H9 (cell line): ENCODE measurements at regions not wholly inside any gene's neighbourhood (a gene's known extent, or its start where the extent isn't known, plus 50 kb on each side); places are given as distances from the start of the nearest gene placed in this dataset.
A peak's percentile ranks its signal among the peaks of the same experiment; 100 is the strongest.

ENCODE experiments used
- DNase-seq: peaks from one replicate; pipeline ENCODE4 v3.0.0-alpha.2; 2017
- H2AFZ ChIP-seq: one replicate; pipeline ENCODE4 v1.6.1; 2013; ENCODE audit warnings: mild to moderate bottlenecking, low read length, control low read depth, moderate library complexity
- H2AK5ac ChIP-seq: 2 replicates; pipeline ENCODE4 v1.6.1; 2013; ENCODE audit warnings: low read length, control low read depth, mixed read lengths; ENCODE audit not compliant: insufficient read length
- H2BK120ac ChIP-seq: one replicate; pipeline ENCODE4 v1.6.1; 2013; ENCODE audit warnings: low read depth, mild to moderate bottlenecking, low read length, control low read depth, inconsistent platforms; ENCODE audit not compliant: poor library complexity, severe bottlenecking
- H2BK12ac ChIP-seq: 2 replicates; pipeline ENCODE4 v1.6.1; 2013; ENCODE audit warnings: low read length, control low read depth, mixed read lengths, low read depth; ENCODE audit not compliant: insufficient read length
- H2BK15ac ChIP-seq: 2 replicates; pipeline ENCODE4 v1.6.1; 2013; ENCODE audit warnings: low read depth, low read length, control low read depth
- H2BK20ac ChIP-seq: one replicate; pipeline ENCODE4 v1.6.1; 2013; ENCODE audit warnings: low read depth, mild to moderate bottlenecking, low read length, control low read depth, inconsistent platforms; ENCODE audit not compliant: poor library complexity, severe bottlenecking
- H2BK5ac ChIP-seq: 2 replicates; pipeline ENCODE4 v1.6.1; 2013; ENCODE audit warnings: low read length, control low read depth, mixed read lengths; ENCODE audit not compliant: insufficient read length
- H3K14ac ChIP-seq: 2 replicates; pipeline ENCODE4 v1.6.1; 2013; ENCODE audit warnings: low read length, control low read depth; ENCODE audit not compliant: insufficient read depth
- H3K18ac ChIP-seq: 2 replicates; pipeline ENCODE4 v1.6.1; 2013; ENCODE audit warnings: low read depth, mild to moderate bottlenecking, mixed read lengths, low read length, control low read depth; ENCODE audit not compliant: insufficient read length
- H3K23ac ChIP-seq: 2 replicates; pipeline ENCODE4 v1.6.1; 2013; ENCODE audit warnings: low read length, control low read depth, mixed read lengths, low read depth; ENCODE audit not compliant: insufficient read length
- H3K23me2 ChIP-seq: 2 replicates; pipeline ENCODE4 v1.6.1; 2013; ENCODE audit warnings: low read depth, mild to moderate bottlenecking, mixed read lengths, low read length, control low read depth; ENCODE audit not compliant: insufficient read length, poor library complexity, severe bottlenecking
- H3K27ac ChIP-seq: 2 replicates; pipeline ENCODE4 v1.5.1; 2013; ENCODE audit warnings: low read length, control low read depth, mixed read lengths, low read depth; ENCODE audit not compliant: insufficient read length
- H3K27me3 ChIP-seq: 2 replicates; pipeline ENCODE4 v1.6.1; 2013; ENCODE audit warnings: low read length, control low read depth, inconsistent platforms; ENCODE audit not compliant: insufficient read depth
- H3K4ac ChIP-seq: 2 replicates; pipeline ENCODE4 v1.6.1; 2013; ENCODE audit warnings: low read depth, mild to moderate bottlenecking, control low read depth, inconsistent platforms, low read length, moderate library complexity
- H3K4me1 ChIP-seq: 2 replicates; pipeline ENCODE4 v1.6.1; 2013; ENCODE audit warnings: low read length, control low read depth, inconsistent platforms; ENCODE audit not compliant: insufficient read depth
- H3K4me2 ChIP-seq: 2 replicates; pipeline ENCODE4 v1.6.1; 2013; ENCODE audit warnings: low read length, control low read depth, mixed read lengths; ENCODE audit not compliant: insufficient read length, insufficient read depth
- H3K56ac ChIP-seq: 2 replicates; pipeline ENCODE4 v1.6.1; 2013; ENCODE audit warnings: low read depth, mild to moderate bottlenecking, mixed read lengths, low read length, control low read depth; ENCODE audit not compliant: insufficient read length
- H3K79me1 ChIP-seq: 2 replicates; pipeline ENCODE4 v1.6.1; 2013; ENCODE audit warnings: low read depth, mild to moderate bottlenecking, moderate library complexity, low read length, control low read depth, inconsistent platforms; ENCODE audit not compliant: insufficient read depth, poor library complexity, severe bottlenecking
- H3K79me2 ChIP-seq: 2 replicates; pipeline ENCODE4 v1.6.1; 2013; ENCODE audit warnings: low read length, control low read depth, inconsistent platforms; ENCODE audit not compliant: insufficient read depth
- H3K9ac ChIP-seq: 2 replicates; pipeline ENCODE4 v1.6.1; 2013; ENCODE audit warnings: low read length, control low read depth, mixed read lengths; ENCODE audit not compliant: insufficient read length; ENCODE audit errors: extremely low read depth
- H3K9me3 ChIP-seq: one replicate; pipeline ENCODE4 v1.6.1; 2013; ENCODE audit warnings: low read depth, low read length, inconsistent platforms; ENCODE audit not compliant: control insufficient read depth
- H3T11ph ChIP-seq: one replicate; pipeline ENCODE4 v1.6.1; 2013; ENCODE audit warnings: mild to moderate bottlenecking, low read length, control low read depth, inconsistent platforms
- H4K20me1 ChIP-seq: one replicate; pipeline ENCODE4 v1.6.1; 2013; ENCODE audit not compliant: control insufficient read depth, insufficient read length, insufficient read depth
- H4K5ac ChIP-seq: 2 replicates; pipeline ENCODE4 v1.6.1; 2013; ENCODE audit warnings: low read depth, mild to moderate bottlenecking, mixed read lengths, low read length, control low read depth; ENCODE audit not compliant: insufficient read length
- H4K8ac ChIP-seq: replicated peaks from 2 replicates; pipeline ENCODE4 v1.6.1; 2013; ENCODE audit warnings: low read length, control low read depth, mixed read lengths, low read depth; ENCODE audit not compliant: insufficient read length
- H4K91ac ChIP-seq: 2 replicates; pipeline ENCODE4 v1.6.1; 2013; ENCODE audit warnings: low read depth, mild to moderate bottlenecking, moderate library complexity, mixed read lengths, low read length, control low read depth; ENCODE audit not compliant: insufficient read length
- H3K27ac Mint-ChIP-seq, 3 experiments: 2 replicates in 2 of 3; 3 replicates in 1 of 3; pipeline ENCODE4 v1.8.0; 2020 to 2021; ENCODE audit warnings: mixed read lengths in 3 of 3, mild to moderate bottlenecking in 1 of 3, moderate library complexity in 1 of 3
- H3K27me3 Mint-ChIP-seq: 2 replicates; pipeline ENCODE4 v1.8.0; 2021; ENCODE audit warnings: low read depth, mild to moderate bottlenecking, moderate library complexity, mixed read lengths
- H3K36me3 Mint-ChIP-seq, 3 experiments: 2 replicates in 2 of 3; 3 replicates in 1 of 3; pipeline ENCODE4 v1.8.0; 2020 to 2021; ENCODE audit warnings: low read depth in 3 of 3, mixed read lengths in 3 of 3; ENCODE audit not compliant: insufficient read depth in 1 of 3
- H3K4me1 Mint-ChIP-seq, 2 experiments: 2 replicates each; pipeline ENCODE4 v1.8.0; 2020; ENCODE audit warnings: mixed read lengths in 2 of 2
- H3K4me3 Mint-ChIP-seq, 2 experiments: 2 replicates in 1 of 2; 3 replicates in 1 of 2; pipeline ENCODE4 v1.8.0; 2020 to 2021; ENCODE audit warnings: mild to moderate bottlenecking in 2 of 2, mixed read lengths in 2 of 2, moderate library complexity in 1 of 2
- H3K9me3 Mint-ChIP-seq, 2 experiments: 2 replicates in 1 of 2; 3 replicates in 1 of 2; pipeline ENCODE4 v1.8.0; 2020; ENCODE audit warnings: mild to moderate bottlenecking in 2 of 2, mixed read lengths in 2 of 2, moderate library complexity in 1 of 2
- WGBS: extraction: QIAGEN DNeasy Blood & Tissue Kit; methylation state at CpG from one replicate; pipeline ENCODE4 v1.1.7; 2013; ENCODE audit warnings: missing lambda C conversion rate, low lambda C conversion rate, mixed read lengths; ENCODE audit not compliant: insufficient read length; ENCODE audit errors: extremely low coverage; 5-methylcytosine and 5-hydroxymethylcytosine counted together
- TF ChIP-seq, protein P1 (sequence below): fragments of 200-600 bp; sonication (generic); conservative IDR thresholded peaks from 3 replicates; pipeline ENCODE4 v1.8.0; 2021; ENCODE audit warnings: antibody characterized with exemption, mild to moderate bottlenecking

DNA sequence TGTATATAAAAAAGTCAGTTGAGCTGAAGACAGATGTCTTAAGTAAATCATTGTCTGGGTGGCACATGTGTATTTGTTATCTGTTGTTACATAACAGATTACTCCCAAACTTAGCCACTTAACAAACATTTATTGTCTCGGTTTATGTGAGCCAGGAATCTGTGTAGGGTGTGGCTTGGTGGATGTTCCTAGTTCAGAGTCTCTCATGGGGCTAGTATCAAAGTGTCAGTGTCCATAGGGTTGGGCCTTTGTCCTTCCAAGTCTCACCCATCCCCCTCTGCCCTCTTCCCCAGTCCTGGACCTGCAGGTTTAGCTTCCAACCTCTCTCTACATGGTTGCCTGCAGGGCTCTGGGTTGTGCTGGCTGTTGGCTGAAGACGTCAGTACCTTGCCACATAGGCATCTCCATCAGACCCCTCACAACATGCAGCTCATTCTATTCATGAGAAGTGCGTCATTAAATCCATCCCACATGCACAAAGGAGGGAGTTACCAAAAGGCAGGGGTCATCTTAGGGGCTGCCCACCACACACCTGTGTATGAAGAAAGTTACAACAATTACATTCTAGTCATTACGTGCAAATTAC is 127.5 kb downstream of the HS3ST1 start:
- TF ChIP-seq, protein P1, sequence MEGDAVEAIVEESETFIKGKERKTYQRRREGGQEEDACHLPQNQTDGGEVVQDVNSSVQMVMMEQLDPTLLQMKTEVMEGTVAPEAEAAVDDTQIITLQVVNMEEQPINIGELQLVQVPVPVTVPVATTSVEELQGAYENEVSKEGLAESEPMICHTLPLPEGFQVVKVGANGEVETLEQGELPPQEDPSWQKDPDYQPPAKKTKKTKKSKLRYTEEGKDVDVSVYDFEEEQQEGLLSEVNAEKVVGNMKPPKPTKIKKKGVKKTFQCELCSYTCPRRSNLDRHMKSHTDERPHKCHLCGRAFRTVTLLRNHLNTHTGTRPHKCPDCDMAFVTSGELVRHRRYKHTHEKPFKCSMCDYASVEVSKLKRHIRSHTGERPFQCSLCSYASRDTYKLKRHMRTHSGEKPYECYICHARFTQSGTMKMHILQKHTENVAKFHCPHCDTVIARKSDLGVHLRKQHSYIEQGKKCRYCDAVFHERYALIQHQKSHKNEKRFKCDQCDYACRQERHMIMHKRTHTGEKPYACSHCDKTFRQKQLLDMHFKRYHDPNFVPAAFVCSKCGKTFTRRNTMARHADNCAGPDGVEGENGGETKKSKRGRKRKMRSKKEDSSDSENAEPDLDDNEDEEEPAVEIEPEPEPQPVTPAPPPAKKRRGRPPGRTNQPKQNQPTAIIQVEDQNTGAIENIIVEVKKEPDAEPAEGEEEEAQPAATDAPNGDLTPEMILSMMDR, result no peak
- Histone ChIP-seq H3K79me2 (no peaks in the 10 kb centered on the region), H3K79me1 (no peaks in the 10 kb centered on the region), H2BK15ac (no peak overlapping the region), H3K4me2 (no peak overlapping the region), H2BK12ac (no peak overlapping the region), H3K9ac (no peak overlapping the region), H2BK20ac (no peak overlapping the region), H3K27me3 (no peaks in the 10 kb centered on the region), H3K4me1 (no peaks in the 10 kb centered on the region; the same call in 1 of the 2 replicates), H3T11ph (no peak overlapping the region), H3K23me2 (no peaks in the 10 kb centered on the region), H2BK5ac (no peak overlapping the region), H3K18ac (no peak overlapping the region), H3K56ac (no peak overlapping the region), H3K14ac (no peak overlapping the region), H2AFZ (no peak overlapping the region), H4K5ac (no peak overlapping the region), H3K9me3 (no peaks in the 10 kb centered on the region), H4K8ac (no peak overlapping the region), H2AK5ac (no peak overlapping the region), H3K4ac (no peak overlapping the region), H3K23ac (no peak overlapping the region), H4K20me1 (no peaks in the 10 kb centered on the region), H2BK120ac (no peak overlapping the region), H3K27ac (no peak overlapping the region), H4K91ac (no peak overlapping the region)
- no peak overlapping the region for H3K4me3 Mint-ChIP-seq
- DNase-seq, result no peak
- H3K9me3 Mint-ChIP-seq, result no peaks in the 10 kb centered on the region; a peak in 1 of 5 replicates
- no CpG with 5 or more reads among the region's 4 CpGs for WGBS
- no peaks in the 10 kb centered on the region for H3K27me3 Mint-ChIP-seq
- H3K4me1 Mint-ChIP-seq, result peaks cover 3 to 4% of the 10 kb centered on the region in 2 experiments; a peak in 2 of 4 replicates
- H3K36me3 Mint-ChIP-seq, result no peaks in the 10 kb centered on the region
- peak overlapping the region in 1 of 3 experiments; percentile 36; a peak in 2 of 7 replicates for H3K27ac Mint-ChIP-seq
